K562 (cell line): ENCODE measurements at regions not wholly inside any gene's neighbourhood (a gene's known extent, or its start where the extent isn't known, plus 50 kb on each side); places are given as distances from the start of the nearest gene placed in this dataset.

Source experiments
- ATAC-seq: fragments of 200-7000 bp; cut with Tn5 transposase; 3 replicates; pipeline ENCODE4 v1.9.1; 2020; ENCODE audit warnings: moderate library complexity
- BruUV-seq: library from RNA; stranded (reverse); fragments of 400-500 nt; replicated peaks from 2 replicates; lab custom pipeline; 2021; lab: Mats Ljungman, UMichigan
- CTCF ChIA-PET: fragments of 300-600 bp; formaldehyde crosslinking; extraction: SDS; loops from one replicate; lab custom pipeline; 2021; ENCODE audit warnings: low intra/inter-chr PET ratio; lab: Yijun Ruan, JAX
- POLR2A ChIA-PET: fragments of 300-600, 350-650 bp; sonication (Branson Sonifier 250); formaldehyde crosslinking; extraction: SDS; loops from one replicate; lab custom pipeline; 2021; ENCODE audit warnings: antibody characterized with exemption, inconsistent platforms; lab: Yijun Ruan, JAX
- DNase-seq, 4 experiments: peaks; one replicate each; pipeline versions ENCODE4 v3.0.0 to v3.0.0-alpha.2; 2011 to 2018; ENCODE audit warnings: low spot score in 3 of 4, mixed read lengths in 3 of 4; ENCODE audit errors: extremely low read depth in 1 of 4
- FAIRE-seq: peaks from 2 replicates; lab custom pipeline; 2011; peaks lifted over from hg19 to GRCh38; lab: Jason Lieb, UNC
- H2AFZ ChIP-seq: 2 replicates; pipeline ENCODE4 v1.6.0; 2011; ENCODE audit warnings: low read depth, low read length, control low read depth, inconsistent platforms
- H3K27ac ChIP-seq: fragments of 200-600 bp; 3 replicates; pipeline ENCODE4 v1.8.0; 2011; ENCODE audit warnings: low read depth, mild to moderate bottlenecking, control low read depth, inconsistent platforms, low read length, moderate library complexity, mixed read lengths; ENCODE audit errors: extremely low read depth
- H3K27me3 ChIP-seq, 2 experiments: fragments of 300-600 bp in 1 of 2; 2 replicates in 1 of 2; 3 replicates in 1 of 2; pipeline versions ENCODE4 v1.6.0 to v1.8.0; 2011; ENCODE audit warnings: inconsistent platforms in 2 of 2, low read length in 2 of 2, mild to moderate bottlenecking in 1 of 2, mixed read lengths in 1 of 2, moderate library complexity in 1 of 2; ENCODE audit not compliant: control insufficient read depth in 2 of 2, insufficient read depth in 2 of 2
- H3K36me3 ChIP-seq: fragments of 300-600 bp; 3 replicates; pipeline ENCODE4 v1.8.0; 2011; ENCODE audit warnings: mild to moderate bottlenecking, low read length, inconsistent platforms; ENCODE audit not compliant: control insufficient read depth, insufficient read depth
- H3K4me1 ChIP-seq, 2 experiments: fragments of 200-600 bp in 1 of 2; replicated peaks in 1 of 2; 2 replicates in 1 of 2; 3 replicates in 1 of 2; pipeline versions ENCODE4 v1.5.1 to v1.8.0; 2011; ENCODE audit warnings: inconsistent platforms in 2 of 2, low read length in 2 of 2, mild to moderate bottlenecking in 1 of 2, mixed read lengths in 1 of 2, moderate library complexity in 1 of 2; ENCODE audit not compliant: control insufficient read depth in 2 of 2, insufficient read depth in 2 of 2
- H3K4me2 ChIP-seq: 2 replicates; pipeline ENCODE4 v1.6.1; 2011; ENCODE audit warnings: low read length, control low read depth, inconsistent platforms, mixed read lengths; ENCODE audit not compliant: insufficient read depth
- H3K4me3 ChIP-seq: fragments of 200-600 bp; sonication (generic), shearing (Covaris generic); 2 replicates; pipeline ENCODE4 v1.5.1; 2016; ENCODE audit warnings: control low read depth, inconsistent platforms
- H3K79me2 ChIP-seq: fragments of 200-600 bp; 3 replicates; pipeline ENCODE4 v1.8.0; 2011; ENCODE audit warnings: low read length, inconsistent platforms; ENCODE audit not compliant: control insufficient read depth, insufficient read depth
- H3K9ac ChIP-seq, 2 experiments: 2 replicates each; pipeline versions ENCODE4 v1.6.0 to v1.6.1; 2011; ENCODE audit warnings: low read depth in 2 of 2, low read length in 2 of 2, control low read depth in 1 of 2, inconsistent platforms in 1 of 2, mild to moderate bottlenecking in 1 of 2, mixed read lengths in 1 of 2; ENCODE audit not compliant: insufficient read depth in 1 of 2
- H3K9me1 ChIP-seq: one replicate; pipeline ENCODE4 v1.6.0; 2011; ENCODE audit warnings: inconsistent platforms, mild to moderate bottlenecking, low read length, moderate library complexity; ENCODE audit not compliant: control insufficient read depth, insufficient read depth
- H3K9me3 ChIP-seq: replicated peaks from 2 replicates; pipeline ENCODE4 v1.5.1; 2011; ENCODE audit warnings: low read depth, low read length, inconsistent platforms; ENCODE audit not compliant: control insufficient read depth, insufficient read depth
- H4K20me1 ChIP-seq: replicated peaks from 2 replicates; pipeline ENCODE4 v1.6.1; 2011; ENCODE audit warnings: low read length, inconsistent platforms, mixed read lengths; ENCODE audit not compliant: control insufficient read depth, insufficient read depth
- ARHGAP35 ChIP-seq: fragments of 450-650 bp; IDR thresholded peaks from 2 replicates; pipeline ENCODE4 v1.6.1; 2018; ENCODE audit not compliant: partially characterized antibody
- BRF2 ChIP-seq: IDR thresholded peaks from 3 replicates; pipeline ENCODE4 v1.6.1; 2011; ENCODE audit warnings: borderline replicate concordance, mild to moderate bottlenecking; ENCODE audit not compliant: insufficient read length, insufficient read depth
- HMG20B ChIP-seq: fragments of 250-450 bp; sonication (Bioruptor Pico); IDR thresholded peaks from 2 replicates; pipeline ENCODE4 v1.5.0; 2021; ENCODE audit warnings: mild to moderate bottlenecking
- RBBP5 ChIP-seq: fragments of 200-600 bp; sonication (generic); IDR thresholded peaks from 2 replicates; pipeline ENCODE4 v1.6.1; 2012; ENCODE audit warnings: borderline replicate concordance, mild to moderate bottlenecking, low read length, control low read depth, inconsistent platforms; ENCODE audit not compliant: insufficient read depth, poor library complexity, severe bottlenecking
- U2AF2 ChIP-seq: fragments of 200-400 bp; formaldehyde crosslinking; optimal IDR thresholded peaks from 2 replicates; pipeline ENCODE3; 2017; ENCODE audit warnings: low read depth, mild to moderate bottlenecking, low read length
- ZNF165 ChIP-seq: fragments of 250-450 bp; sonication (Bioruptor Pico); IDR thresholded peaks from 2 replicates; pipeline ENCODE4 v1.4.0; 2020; ENCODE audit warnings: borderline replicate concordance
- ZNF282 ChIP-seq: sonication (generic); formaldehyde crosslinking; IDR thresholded peaks from 2 replicates; pipeline ENCODE4 v1.8.1; 2023; ENCODE audit warnings: missing genetic modification reagents
- ZNF41 ChIP-seq: fragments of 250-450 bp; sonication (Bioruptor Pico); conservative IDR thresholded peaks from 2 replicates; pipeline ENCODE4 v1.4.0; 2020; ENCODE audit warnings: mild to moderate bottlenecking
- ZNF551 ChIP-seq: fragments of 250-450 bp; sonication (Bioruptor Pico); IDR thresholded peaks from 2 replicates; pipeline ENCODE4 v1.5.0; 2021; ENCODE audit warnings: mild to moderate bottlenecking, moderate library complexity
- WGBS: fragments of 100-300 bp; shearing (Covaris generic); methylation state at CpG from one replicate; pipeline ENCODE4 v1.1.6; 2016; ENCODE audit warnings: low coverage, mixed read lengths; ENCODE audit not compliant: insufficient coverage; ENCODE audit errors: missing lambda C conversion rate; 5-methylcytosine and 5-hydroxymethylcytosine counted together
- in situ Hi-C: fragments of 300-500 bp; cut with MboI; formaldehyde crosslinking; loops from 4 replicates; pipeline ENCODE4 v1.15.0; 2018; ENCODE audit warnings: inconsistent platforms, mixed read lengths
- intact Hi-C: fragments of 100-400 bp; cut with micrococcal nuclease; formaldehyde crosslinking; loops from 2 replicates; pipeline ENCODE4 v1.14.2; 2022
- TF ChIP-seq, protein P1 (sequence below): fragments of 450-650 bp; IDR thresholded peaks from 2 replicates; pipeline ENCODE4 v1.6.1; 2017; ENCODE audit warnings: mild to moderate bottlenecking, moderate library complexity
- TF ChIP-seq, protein P2 (sequence below): fragments of 450-650 bp; IDR thresholded peaks from one replicate; pipeline ENCODE4 v1.6.1; 2018; ENCODE audit warnings: mild to moderate bottlenecking, moderate library complexity; ENCODE audit not compliant: partially characterized antibody

- H4K20me1 ChIP-seq, result no peaks in the 10 kb centered on the region
- TF ChIP-seq, protein P1, sequence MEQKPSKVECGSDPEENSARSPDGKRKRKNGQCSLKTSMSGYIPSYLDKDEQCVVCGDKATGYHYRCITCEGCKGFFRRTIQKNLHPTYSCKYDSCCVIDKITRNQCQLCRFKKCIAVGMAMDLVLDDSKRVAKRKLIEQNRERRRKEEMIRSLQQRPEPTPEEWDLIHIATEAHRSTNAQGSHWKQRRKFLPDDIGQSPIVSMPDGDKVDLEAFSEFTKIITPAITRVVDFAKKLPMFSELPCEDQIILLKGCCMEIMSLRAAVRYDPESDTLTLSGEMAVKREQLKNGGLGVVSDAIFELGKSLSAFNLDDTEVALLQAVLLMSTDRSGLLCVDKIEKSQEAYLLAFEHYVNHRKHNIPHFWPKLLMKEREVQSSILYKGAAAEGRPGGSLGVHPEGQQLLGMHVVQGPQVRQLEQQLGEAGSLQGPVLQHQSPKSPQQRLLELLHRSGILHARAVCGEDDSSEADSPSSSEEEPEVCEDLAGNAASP, result no peak
- TF ChIP-seq ZNF165, result no peak
- TF ChIP-seq RBBP5, result no peak
- TF ChIP-seq U2AF2, result no peak
- no peak for TF ChIP-seq ZNF41 (CRISPR knock-in tag)
- TF ChIP-seq ZNF551 (CRISPR knock-in tag), result no peak
- TF ChIP-seq ARHGAP35, result no peak
- TF ChIP-seq, protein P2, sequence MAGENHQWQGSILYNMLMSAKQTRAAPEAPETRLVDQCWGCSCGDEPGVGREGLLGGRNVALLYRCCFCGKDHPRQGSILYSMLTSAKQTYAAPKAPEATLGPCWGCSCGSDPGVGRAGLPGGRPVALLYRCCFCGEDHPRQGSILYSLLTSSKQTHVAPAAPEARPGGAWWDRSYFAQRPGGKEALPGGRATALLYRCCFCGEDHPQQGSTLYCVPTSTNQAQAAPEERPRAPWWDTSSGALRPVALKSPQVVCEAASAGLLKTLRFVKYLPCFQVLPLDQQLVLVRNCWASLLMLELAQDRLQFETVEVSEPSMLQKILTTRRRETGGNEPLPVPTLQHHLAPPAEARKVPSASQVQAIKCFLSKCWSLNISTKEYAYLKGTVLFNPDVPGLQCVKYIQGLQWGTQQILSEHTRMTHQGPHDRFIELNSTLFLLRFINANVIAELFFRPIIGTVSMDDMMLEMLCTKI, result no peak
- TF ChIP-seq ZNF282, result no peak
- no peak for TF ChIP-seq HMG20B (CRISPR knock-in tag)
- TF ChIP-seq BRF2, result no peak
- TF ChIP-seq, all 486 proteins: peak for 0
- Histone ChIP-seq H3K27ac (no peak overlapping the region), H3K9me3 (no peaks in the 10 kb centered on the region), H3K9ac (no peak overlapping the region), H2AFZ (no peak overlapping the region), H3K4me2 (no peak overlapping the region), H3K27me3 (no peaks in the 10 kb centered on the region), H3K79me2 (no peaks in the 10 kb centered on the region), H3K4me1 (no peaks in the 10 kb centered on the region), H3K9me1 (no peaks in the 10 kb centered on the region), H3K4me3 (no peak overlapping the region), H3K36me3 (no peaks in the 10 kb centered on the region)
- WGBS, result 2% methylated on average over 3 of the region's 3 CpGs
- ChIA-PET POLR2A (no interaction called here), CTCF (no interaction called here)
- in situ Hi-C loops (no loop called here), intact Hi-C loops (no loop called here)
- FAIRE-seq (no peak), ATAC-seq (no peak), DNase-seq (no peak)
- no TSS peak for BruUV-seq
Measured at GRCh38 chr2:67135208-67135607, 261.9 kb upstream of the ETAA1 start.
